SHP77 (cell line): ENCODE measurements at regions not wholly inside any gene's neighbourhood (a gene's known extent, or its start where the extent isn't known, plus 50 kb on each side); places are given as distances from the start of the nearest gene placed in this dataset.
"Not testable (repeated sequence)": the region's sequence is repeated elsewhere in the genome, so short reads cannot be mapped to it uniquely, and the experiment has no call there.

Source experiments
- DNase-seq, 2 experiments: peaks; one replicate each; lab custom pipeline; 2025; lab: John Stamatoyannopoulos, UW

- DNase-seq: not testable (repeated sequence)
These were observed 305.1 kb downstream of the BCL2L11 start for GRCh38 chr2:111425789-111426201.

GRCh38 chr2:111427346-111427745 lies 306.6 kb downstream of the BCL2L11 start:
- not testable (repeated sequence) for DNase-seq

- DNase-seq: not testable (repeated sequence)
These were observed 308.2 kb downstream of the BCL2L11 start for GRCh38 chr2:111428915-111429314.

- not testable (repeated sequence) for DNase-seq
These were observed 308.6 kb downstream of the BCL2L11 start for GRCh38 chr2:111429353-111429752.

GRCh38 chr2:111430817-111431661 lies 310.3 kb downstream of the BCL2L11 start:
- not testable (repeated sequence) for DNase-seq

GRCh38 chr2:111432423-111432822 lies 311.7 kb downstream of the BCL2L11 start:
- not testable (repeated sequence) for DNase-seq

- not testable (repeated sequence) for DNase-seq
These were observed 312.3 kb downstream of the BCL2L11 start for GRCh38 chr2:111432916-111433499.

GRCh38 chr2:111433892-111434607 lies 313.3 kb downstream of the BCL2L11 start:
- not testable (repeated sequence) for DNase-seq

- DNase-seq: not testable (repeated sequence)
These were observed 313.9 kb downstream of the BCL2L11 start for GRCh38 chr2:111434608-111434939.

- DNase-seq: not testable (repeated sequence)
These were observed 315.0 kb downstream of the BCL2L11 start for GRCh38 chr2:111435553-111436310.

GRCh38 chr2:111436411-111436810 lies 315.7 kb downstream of the BCL2L11 start:
- DNase-seq: not testable (repeated sequence)

- DNase-seq: not testable (repeated sequence)
These were observed 316.7 kb downstream of the BCL2L11 start for GRCh38 chr2:111437288-111437990.

GRCh38 chr2:111438161-111438560 lies 317.4 kb downstream of the BCL2L11 start:
- DNase-seq: not testable (repeated sequence)

- not testable (repeated sequence) for DNase-seq
These were observed 318.5 kb downstream of the BCL2L11 start for GRCh38 chr2:111439237-111439636.

- DNase-seq: not testable (repeated sequence)
These were observed 320.9 kb downstream of the BCL2L11 start for GRCh38 chr2:111441614-111442013.

- not testable (repeated sequence) for DNase-seq
These were observed 322.2 kb downstream of the BCL2L11 start for GRCh38 chr2:111442767-111443454.

- not testable (repeated sequence) for DNase-seq
These were observed 323.8 kb downstream of the BCL2L11 start for GRCh38 chr2:111444516-111444915.

- not testable (repeated sequence) for DNase-seq
These were observed 324.6 kb downstream of the BCL2L11 start for GRCh38 chr2:111445191-111445929.

GRCh38 chr2:111445941-111446340 lies 325.2 kb downstream of the BCL2L11 start:
- not testable (repeated sequence) for DNase-seq

GRCh38 chr2:111447482-111447881 lies 326.8 kb downstream of the BCL2L11 start:
- not testable (repeated sequence) for DNase-seq
